ENCODE measurements at regions not wholly inside any gene's neighbourhood (a gene's known extent, or its start where the extent isn't known, plus 50 kb on each side); places are given as distances from the start of the nearest gene placed in this dataset.
"Not testable (repeated sequence)": the region's sequence is repeated elsewhere in the genome, so short reads cannot be mapped to it uniquely, and the experiment has no call there.

DNA sequence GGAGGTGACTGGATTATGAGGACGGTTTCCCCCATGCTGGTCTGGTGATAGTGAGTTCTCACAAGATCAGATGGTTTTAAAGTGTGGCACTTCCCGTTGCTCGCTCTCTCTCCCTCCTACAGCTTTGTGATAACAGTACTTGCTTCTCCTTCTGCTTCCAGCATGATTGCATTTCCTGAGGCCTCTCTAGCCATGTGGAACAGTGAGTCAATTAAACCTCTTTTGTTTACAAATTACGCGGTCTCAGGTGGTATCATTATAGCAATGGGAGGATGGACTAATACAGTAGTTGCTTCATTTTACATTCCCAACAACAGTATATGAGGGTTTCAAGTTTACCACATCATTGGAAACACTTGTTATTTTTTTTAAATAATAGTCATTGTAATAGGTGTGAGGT lies 937.3 kb upstream of the ARRDC3 start:
- intact Hi-C loops (cut with DNase I) = no loop called here
- DNase-seq (no peak), ATAC-seq (no peak)

DNA sequence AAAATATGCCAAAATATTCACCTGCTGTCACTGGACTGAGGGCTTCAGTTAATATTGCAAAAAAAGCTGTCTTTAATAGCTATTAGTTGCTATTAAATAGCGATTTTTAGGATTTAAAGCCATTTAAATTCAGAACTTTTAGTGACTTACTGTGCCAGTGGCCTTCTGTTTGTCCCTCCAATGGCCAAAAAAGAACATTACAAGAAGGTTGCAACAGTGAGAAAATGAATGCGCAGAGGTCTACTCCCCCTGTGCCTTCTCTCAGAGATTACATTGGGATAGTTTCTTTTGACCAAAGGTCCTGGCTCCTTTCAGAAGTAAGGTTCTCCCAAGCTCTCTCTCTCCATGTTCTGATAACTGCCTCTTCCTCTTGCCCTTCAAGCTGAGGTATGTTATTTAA lies 930.3 kb upstream of the ARRDC3 start:
- no peak for ATAC-seq
- intact Hi-C loops (cut with DNase I) = no loop called here
- no peak for DNase-seq

DNA sequence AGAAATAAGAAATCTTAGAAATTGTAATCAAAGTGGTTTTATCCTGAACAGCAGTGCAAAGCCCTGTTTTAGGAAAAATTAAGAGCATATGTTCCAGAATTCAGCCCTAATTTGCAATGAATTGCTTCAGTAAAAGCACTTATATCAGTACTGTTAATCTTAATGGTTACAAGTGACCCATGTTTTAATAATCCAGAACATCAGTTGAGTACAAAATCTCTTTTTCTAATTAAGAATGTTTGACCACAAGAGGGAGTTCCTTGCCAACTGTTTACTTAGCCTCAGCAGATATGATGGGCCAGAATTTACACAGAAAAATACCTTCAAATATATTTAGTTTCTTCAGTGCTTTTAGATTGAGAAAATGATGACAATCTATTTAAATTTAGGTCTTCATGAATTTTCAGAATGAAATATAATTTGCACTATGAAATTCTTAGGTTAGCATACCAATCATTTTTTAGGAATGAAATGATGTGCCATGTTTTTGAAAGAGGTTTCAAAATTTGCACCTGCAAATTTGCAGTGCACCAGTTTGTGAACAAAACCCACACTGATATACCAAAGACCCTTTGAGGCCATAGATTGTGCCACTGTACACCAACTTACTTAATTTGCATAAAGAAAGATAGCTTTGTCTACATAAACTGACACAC lies 926.3 kb upstream of the ARRDC3 start:
- ATAC-seq (no peak), DNase-seq (no peak)
- intact Hi-C loops (cut with DNase I) = no loop called here

DNA sequence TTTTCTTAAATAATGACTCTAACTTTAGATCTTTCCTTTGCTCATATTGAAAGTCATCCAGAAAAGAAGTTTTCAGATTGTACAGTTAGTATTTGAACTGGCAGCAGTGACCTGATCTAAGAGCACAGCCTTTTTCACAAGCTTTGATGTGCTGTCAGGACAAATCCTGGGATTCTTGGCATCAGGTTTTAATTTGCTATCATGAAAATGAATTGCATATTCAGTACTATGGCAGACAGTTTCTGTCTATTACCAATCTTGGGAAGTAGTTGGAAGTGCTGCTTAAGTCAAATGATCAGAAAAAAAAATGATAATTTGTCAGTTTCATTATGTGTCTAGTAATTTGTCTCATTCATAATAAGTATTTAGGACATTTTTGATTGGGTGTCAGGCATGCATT lies 925.6 kb upstream of the ARRDC3 start:
- ATAC-seq = no peak
- intact Hi-C loops (cut with DNase I) = no loop called here
- DNase-seq = no peak

DNA sequence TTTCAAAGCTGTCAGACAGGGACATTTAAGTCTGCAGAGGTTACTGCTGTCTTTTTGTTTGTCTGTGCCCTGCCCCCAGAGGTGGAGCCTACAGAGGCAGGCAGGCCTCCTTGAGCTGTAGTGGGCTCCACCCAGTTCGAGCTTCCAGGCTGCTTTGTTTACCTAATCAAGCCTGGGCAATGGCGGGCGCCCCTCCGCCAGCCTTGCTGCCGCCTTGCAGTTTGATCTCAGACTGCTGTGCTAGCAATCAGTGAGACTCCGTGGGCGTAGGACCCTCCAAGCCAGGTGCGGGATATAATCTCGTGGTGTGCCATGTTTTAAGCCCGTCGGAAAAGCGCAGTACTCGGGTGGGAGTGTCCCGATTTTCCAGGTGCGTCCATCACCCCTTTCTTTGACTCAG lies 919.2 kb upstream of the ARRDC3 start:
- ATAC-seq; intact Hi-C loops (cut with DNase I); DNase-seq: not testable (repeated sequence)

DNA sequence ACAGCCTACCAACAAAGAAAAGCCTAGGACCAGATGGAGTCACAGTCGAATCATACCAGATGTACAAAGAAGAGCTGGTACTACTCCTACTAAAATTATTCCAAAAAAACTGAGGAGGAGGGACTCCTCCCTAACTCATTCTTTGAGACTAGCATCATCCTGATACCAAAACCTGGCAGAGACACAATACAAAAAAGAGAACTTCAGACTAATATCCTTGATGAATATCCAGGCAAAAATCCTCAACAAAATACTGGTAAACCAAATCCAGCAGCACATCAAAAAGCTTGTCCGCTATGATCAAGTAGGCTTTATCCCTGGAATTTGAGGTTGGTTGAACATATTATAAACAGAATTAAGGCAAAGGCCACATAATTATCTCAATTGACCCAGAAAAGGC lies 900.4 kb upstream of the ARRDC3 start:
- ATAC-seq = no peak
- intact Hi-C loops (cut with DNase I) = no loop called here
- no peak for DNase-seq

DNA sequence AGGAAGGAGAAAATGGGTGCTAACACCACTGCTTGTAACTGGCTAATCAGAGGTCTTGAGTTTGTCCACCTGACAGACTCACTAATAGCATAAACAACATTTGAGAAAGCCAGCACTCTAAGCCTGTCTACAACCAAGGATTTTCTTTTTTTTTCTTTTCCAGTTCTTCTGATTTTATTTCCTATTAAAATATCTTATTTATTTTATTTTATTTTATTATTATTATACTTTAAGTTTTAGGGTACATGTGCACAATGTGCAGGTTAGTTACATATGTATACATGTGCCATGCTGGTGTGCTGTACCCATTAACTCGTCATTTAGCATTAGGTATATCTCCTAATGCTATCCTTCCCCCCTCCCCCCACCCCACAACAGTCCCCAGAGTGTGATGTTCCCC lies 888.6 kb upstream of the ARRDC3 start:
- DNase-seq; intact Hi-C loops (cut with DNase I); ATAC-seq: not testable (repeated sequence)

DNA sequence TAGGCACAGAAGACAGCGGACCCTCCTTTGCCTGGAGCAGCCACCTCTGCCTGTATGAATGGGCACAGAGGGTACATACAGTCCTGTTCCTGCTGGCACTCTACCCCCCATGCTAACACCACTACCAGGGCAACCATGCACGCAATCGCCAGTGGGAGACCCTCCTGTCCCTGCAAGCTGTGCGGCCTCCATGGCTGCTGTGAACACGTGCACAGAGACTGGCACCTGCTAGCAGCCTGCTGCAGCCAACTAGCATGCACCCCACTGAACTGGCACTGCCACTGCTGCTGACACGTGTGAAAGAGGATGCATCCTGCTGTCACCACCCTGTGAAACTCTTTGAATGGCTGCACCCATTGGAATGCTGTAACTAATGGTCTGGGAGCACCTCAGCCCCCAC lies 885.2 kb upstream of the ARRDC3 start:
- DNase-seq (no peak), ATAC-seq (no peak)
- intact Hi-C loops (cut with DNase I) = no loop called here

DNA sequence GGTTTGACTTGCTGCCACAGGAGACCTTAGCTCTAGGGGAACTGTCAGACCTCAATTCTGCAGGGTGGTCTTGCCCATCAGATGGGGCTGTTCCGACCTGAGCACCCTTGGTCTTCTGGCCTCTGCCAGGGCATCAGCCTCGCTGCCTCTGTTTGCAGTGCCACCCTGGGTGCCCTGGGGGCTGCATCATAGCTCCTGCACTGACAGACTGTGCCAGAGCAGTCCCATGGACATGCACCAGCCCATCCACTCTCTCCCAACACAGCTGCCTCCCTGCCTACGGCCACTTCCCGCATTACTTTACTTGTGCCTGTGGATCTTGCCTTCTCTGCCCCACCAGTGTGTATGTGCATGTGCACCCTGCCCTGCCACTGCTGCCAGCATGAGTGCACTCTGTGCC lies 884.7 kb upstream of the ARRDC3 start:
- no peak for DNase-seq
- intact Hi-C loops (cut with DNase I) = no loop called here
- ATAC-seq = no peak

DNA sequence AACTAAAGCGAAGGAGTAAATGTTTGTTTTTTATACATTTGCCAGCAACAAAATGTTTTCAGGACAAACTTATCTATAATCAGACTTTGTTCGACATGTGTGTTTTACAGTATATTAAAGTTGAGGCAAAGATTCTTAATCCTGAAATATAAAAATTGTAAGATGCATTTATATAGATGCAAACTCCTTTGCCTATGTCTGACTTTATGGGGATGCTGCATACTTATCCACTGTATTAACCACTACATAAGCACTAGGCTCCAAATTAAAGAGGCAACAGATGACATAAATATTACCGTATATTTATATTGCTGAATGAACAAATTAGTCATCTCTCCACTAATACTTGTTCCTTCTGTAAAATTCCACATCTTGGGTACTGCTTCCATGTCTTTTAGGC lies 882.7 kb upstream of the ARRDC3 start:
- no peak for DNase-seq

DNA sequence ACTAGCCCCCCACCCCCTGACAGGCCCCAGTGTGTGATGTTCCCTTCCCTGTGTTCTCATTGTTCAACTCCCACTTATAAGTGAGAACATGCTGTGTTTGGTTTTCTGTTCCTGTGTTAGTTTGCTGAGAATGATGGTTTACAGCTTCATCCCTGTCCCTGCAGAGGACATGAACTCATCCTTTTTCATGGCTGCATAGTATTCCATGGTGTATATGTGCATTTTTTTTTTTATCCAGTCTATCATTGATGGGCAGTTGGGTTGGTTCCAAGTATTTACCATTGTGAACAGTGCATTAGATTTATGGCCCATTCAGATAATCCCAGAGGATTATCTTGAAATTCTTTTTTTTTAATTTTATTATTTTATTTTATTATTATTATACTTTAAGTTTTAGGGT lies 872.5 kb upstream of the ARRDC3 start:
- DNase-seq; ATAC-seq; intact Hi-C loops (cut with DNase I): not testable (repeated sequence)

More for the DNA sequence above, 882.7 kb upstream of the ARRDC3 start:
- intact Hi-C loops (cut with DNase I) = no loop called here
- ATAC-seq = no peak

DNA sequence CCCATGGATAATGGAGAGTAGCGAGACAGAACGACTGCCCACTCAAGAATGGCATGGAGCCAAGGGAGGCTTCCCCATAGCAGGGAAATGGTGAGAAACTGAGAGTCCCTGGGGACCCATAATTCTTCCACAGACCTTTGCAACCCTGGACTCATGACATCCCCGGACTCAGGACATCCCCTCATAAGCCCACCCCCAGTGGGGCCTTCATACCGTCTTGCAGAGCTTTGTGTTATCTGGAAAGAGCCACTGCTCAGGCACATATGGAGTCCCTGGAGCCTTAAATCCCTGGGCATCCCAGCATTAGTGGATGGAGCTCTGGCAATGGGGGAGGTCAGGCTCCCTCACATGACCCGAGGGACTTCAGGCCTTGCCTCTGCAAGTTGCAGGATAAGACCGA lies 865.4 kb upstream of the ARRDC3 start:
- no peak for DNase-seq
- no peak for ATAC-seq
- intact Hi-C loops (cut with DNase I) = no loop called here

DNA sequence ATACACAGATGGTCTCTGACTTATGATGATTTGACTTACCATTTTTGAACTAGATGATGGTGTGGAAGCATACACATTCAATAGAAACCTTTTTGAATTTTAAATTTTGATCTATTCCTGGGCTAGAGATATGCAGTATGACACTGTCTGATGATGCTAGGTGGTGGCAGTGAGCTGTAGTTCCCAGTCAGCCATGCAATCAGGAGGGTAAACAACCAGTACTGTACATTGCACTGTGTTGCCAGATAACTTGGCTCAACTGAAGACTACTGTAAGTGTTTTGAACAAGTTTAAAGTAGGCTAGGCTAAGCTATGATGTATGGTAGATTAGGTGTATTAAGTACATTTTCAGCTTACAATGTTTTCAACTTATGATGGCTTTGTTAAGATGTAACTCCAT lies 859.1 kb upstream of the ARRDC3 start:
- DNase-seq = no peak
- intact Hi-C loops (cut with DNase I) = no loop called here
- ATAC-seq = no peak

DNA sequence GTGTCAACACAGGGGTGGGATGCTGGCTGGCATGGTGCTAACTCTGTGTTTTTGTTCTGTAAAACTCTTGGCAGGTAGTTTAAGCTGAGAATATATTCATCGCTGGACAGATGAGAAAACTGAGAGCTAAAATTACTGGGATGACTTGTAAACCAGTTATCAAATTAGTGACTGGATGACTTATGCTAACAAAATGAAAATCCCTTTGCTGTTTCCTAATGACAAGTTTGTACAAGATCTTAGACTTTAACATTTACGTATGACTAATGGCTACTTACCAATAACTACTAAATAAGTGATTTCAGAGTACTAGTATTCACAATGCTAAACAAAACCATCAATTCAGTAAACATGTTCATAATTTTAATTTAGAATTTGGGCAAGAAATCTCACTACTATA lies 854.8 kb upstream of the ARRDC3 start:
- intact Hi-C loops (cut with DNase I) = no loop called here
- no peak for DNase-seq
- ATAC-seq = no peak

DNA sequence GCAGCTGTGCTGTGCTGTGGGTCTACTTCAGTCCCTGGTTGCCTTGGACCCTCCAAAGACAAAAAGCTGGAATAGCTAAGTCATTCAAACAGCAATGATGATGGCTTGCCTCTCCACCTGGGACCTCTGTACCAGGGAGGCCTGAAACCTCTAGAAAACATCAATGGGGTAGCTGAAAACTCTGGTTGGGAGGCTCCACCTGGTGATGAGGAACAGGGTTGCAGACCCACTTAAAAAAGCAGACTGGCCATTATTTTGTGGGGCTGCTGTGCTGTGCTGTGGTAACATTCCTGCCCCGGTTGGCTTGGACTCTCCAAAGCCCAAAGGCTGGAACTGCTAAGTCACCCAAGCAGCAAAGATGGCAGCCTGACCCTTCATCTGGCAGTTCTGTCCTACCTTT lies 839.3 kb upstream of the ARRDC3 start:
- intact Hi-C loops (cut with DNase I) = loop anchor here in 1 of 2 donors (10.0 kb wide), 1 partner anchor 298 kb away; no protein-coding TSS in a partner anchor
- no peak for DNase-seq

DNA sequence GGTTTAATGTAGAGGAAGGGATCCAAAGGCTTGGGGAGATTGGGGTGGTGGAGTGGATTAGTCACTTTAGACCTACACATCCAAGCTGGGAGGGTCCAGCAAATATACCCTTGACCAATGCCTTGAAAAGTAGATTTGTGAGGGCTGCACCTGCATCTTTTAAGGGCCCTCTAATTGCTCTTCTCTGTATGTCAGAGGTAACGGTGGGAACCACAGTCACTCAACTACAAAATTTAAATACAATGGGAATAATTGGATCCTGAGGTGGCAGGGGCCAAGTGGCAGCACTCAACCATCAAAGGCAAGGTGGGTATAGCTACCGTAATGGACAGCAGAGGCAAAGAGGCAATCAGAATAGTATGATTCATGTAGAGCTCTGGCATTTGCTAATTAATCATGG lies 833.7 kb upstream of the ARRDC3 start:
- ATAC-seq; DNase-seq; intact Hi-C loops (cut with DNase I): not testable (repeated sequence)

More for the DNA sequence above, 839.3 kb upstream of the ARRDC3 start:
- no peak for ATAC-seq

DNA sequence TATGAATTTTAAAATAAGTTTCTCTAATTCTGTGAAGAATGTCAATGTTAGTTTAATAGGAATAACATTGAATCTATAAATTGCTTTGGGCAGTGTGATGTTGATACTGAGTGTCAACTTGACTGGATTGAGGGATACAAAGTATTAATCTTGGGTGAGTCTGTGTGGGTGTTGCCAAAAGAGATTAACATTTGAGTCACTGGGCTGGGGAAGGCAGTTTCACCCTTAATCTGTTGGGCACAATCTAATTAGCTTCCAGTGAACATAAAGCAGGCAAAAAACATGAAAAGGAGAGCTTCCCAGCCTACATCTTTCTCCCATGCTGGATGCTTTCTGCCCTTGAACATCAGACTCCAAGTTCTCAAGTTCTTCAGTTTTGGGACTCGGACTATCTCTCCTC lies 832.0 kb upstream of the ARRDC3 start:
- intact Hi-C loops (cut with DNase I) = no loop called here
- no peak for ATAC-seq
- DNase-seq = no peak

DNA sequence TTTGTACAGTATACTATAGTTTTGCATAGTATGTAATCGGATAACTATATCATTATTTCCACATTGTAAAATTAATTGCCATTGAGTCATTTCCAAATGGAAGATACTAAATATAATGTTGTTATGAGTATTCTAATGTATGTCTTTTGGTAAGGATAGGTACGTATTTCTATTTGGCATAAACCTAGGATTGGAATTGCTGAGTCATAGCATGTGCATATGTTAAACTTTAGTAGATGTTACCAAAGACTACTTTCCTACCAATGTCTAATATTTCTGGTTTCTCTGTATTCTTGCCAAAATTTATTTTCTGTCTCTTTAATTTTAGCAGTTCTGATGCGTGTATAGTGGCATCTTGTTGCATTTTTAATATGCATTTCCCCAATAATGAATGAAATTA lies 825.1 kb upstream of the ARRDC3 start:
- ATAC-seq (no peak), DNase-seq (no peak)
- intact Hi-C loops (cut with DNase I) = no loop called here

DNA sequence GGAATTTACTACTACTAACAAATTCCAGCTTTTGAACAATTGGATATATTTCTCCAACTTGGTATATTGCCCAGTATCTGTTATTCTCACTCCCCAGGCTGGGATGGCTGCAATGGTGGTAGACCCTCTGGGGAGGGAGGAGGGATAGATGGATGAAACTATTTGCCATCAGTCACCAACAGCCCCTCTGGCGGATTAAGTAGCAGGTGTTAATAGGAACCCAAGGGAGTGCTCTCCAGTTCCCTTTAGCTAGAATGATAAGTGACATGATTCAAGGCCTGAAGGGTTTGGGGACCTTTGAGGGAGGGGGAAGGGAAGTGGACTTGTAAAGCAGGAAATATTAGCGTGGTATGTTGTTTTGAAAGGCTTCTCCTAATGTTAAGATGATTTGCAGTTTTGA lies 824.0 kb upstream of the ARRDC3 start:
- ATAC-seq = no peak
- intact Hi-C loops (cut with DNase I) = no loop called here
- no peak for DNase-seq

DNA sequence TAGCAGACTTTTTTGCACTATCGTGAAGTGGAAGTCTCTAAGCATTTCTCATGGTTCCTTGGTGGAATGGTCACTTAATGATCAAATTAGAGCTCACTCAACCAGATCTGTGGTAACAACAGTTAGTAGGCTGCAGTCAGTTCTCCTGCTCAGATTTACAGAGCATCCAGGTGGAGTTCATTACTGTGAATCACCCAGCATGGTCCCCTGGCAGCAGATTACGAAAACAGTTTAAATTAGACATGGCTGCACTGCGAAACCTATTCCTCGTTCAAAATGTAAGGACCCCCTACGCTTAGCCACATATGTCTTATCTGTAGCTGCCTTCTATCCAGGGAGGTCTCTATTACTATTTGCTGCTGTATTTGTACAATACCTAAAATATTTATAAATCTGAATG lies 823.6 kb upstream of the ARRDC3 start:
- no peak for ATAC-seq
- intact Hi-C loops (cut with DNase I) = no loop called here
- DNase-seq = no peak

DNA sequence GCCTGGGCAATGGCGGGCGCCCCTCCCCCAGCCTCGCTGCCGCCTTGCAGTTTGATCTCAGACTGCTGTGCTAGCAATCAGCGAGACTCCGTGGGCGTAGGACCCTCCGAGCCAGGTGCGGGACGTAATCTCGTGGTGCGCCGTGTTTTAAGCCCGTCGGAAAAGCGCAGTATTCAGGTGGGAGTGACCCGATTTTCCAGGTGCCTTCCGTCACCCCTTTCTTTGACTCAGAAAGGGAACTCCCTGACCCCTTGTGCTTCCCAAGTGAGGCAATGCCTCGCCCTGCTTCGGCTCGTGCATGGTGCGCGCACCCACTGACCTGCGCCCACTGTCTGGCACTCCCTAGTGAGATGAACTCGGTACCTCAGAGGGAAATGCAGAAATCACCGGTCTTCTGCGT lies 815.9 kb upstream of the ARRDC3 start:
- intact Hi-C loops (cut with DNase I); ATAC-seq; DNase-seq: not testable (repeated sequence)

DNA sequence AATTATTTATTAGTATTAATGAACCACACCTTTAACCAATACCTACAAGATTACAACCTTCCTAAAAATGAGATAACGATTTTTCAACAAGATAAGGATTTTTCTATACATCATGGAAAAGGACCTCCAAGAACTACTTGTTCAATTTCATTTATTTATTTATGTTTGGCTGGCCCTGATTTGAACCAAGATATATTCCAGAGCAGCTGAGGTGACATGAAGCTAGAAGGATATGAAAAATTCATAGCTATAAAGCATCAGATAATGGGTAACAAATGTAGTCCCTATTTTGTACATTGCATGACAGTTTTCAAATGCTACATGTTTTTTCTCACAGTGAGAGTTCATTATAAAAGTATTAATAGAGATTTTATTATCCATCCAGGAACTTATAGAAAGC lies 798.5 kb upstream of the ARRDC3 start:
- intact Hi-C loops (cut with DNase I) = no loop called here

More for the DNA sequence above, 798.5 kb upstream of the ARRDC3 start:
- DNase-seq = no peak
- ATAC-seq = no peak

Measured in left cardiac atrium (tissue), 4 donors.